NB4 (cell line): ENCODE measurements at regions not wholly inside any gene's neighbourhood (a gene's known extent, or its start where the extent isn't known, plus 50 kb on each side); places are given as distances from the start of the nearest gene placed in this dataset.

Experiments used
- DNase-seq: peaks from one replicate; pipeline ENCODE4 v3.0.0; 2010; ENCODE audit warnings: low read depth
- H3K4me3 ChIP-seq: one replicate; pipeline ENCODE4 v1.5.1; 2011; ENCODE audit warnings: mild to moderate bottlenecking, low read depth, low read length, moderate library complexity
- MYC ChIP-seq: IDR thresholded peaks from 2 replicates; pipeline ENCODE4 v1.6.1; 2011; ENCODE audit warnings: low read depth, low read length
- POLR2A ChIP-seq: IDR thresholded peaks from 2 replicates; pipeline ENCODE4 v1.6.1; 2011; ENCODE audit warnings: mild to moderate bottlenecking; ENCODE audit not compliant: insufficient read length; ENCODE audit errors: extremely low read depth
- TF ChIP-seq, protein P1 (sequence below): IDR thresholded peaks from 2 replicates; pipeline ENCODE4 v1.6.1; 2011; ENCODE audit warnings: low read depth, low read length
- TF ChIP-seq, protein P2 (sequence below): IDR thresholded peaks from one replicate; pipeline ENCODE4 v1.5.1; 2012; ENCODE audit warnings: low read depth, low read length

DNA sequence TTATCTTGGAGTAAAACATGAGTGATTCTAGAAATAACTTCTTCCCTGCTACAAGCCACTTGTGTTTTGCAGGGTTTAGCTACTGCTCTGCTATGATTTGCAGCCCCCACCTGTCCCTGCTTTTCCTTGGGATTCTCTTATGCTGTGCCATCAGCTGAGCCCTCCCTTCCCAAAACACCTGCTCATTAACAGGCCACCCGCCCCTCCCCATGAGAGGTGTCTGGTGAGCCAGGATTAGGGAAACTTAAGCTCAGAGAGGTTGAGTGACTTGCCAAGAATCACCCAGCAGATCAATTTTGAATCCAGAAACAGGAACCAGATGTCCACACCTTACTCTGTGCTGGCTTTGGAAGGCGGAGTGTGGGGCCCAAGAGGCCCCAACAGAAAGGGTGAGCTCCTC, 111.7 kb upstream of the CXCL14 start:
- no peak overlapping the region for H3K4me3 ChIP-seq
- DNase-seq = no peak
- TF ChIP-seq MYC (no peak), POLR2A (no peak)
- TF ChIP-seq, protein P1, sequence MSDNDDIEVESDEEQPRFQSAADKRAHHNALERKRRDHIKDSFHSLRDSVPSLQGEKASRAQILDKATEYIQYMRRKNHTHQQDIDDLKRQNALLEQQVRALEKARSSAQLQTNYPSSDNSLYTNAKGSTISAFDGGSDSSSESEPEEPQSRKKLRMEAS = no peak
- TF ChIP-seq, protein P2, sequence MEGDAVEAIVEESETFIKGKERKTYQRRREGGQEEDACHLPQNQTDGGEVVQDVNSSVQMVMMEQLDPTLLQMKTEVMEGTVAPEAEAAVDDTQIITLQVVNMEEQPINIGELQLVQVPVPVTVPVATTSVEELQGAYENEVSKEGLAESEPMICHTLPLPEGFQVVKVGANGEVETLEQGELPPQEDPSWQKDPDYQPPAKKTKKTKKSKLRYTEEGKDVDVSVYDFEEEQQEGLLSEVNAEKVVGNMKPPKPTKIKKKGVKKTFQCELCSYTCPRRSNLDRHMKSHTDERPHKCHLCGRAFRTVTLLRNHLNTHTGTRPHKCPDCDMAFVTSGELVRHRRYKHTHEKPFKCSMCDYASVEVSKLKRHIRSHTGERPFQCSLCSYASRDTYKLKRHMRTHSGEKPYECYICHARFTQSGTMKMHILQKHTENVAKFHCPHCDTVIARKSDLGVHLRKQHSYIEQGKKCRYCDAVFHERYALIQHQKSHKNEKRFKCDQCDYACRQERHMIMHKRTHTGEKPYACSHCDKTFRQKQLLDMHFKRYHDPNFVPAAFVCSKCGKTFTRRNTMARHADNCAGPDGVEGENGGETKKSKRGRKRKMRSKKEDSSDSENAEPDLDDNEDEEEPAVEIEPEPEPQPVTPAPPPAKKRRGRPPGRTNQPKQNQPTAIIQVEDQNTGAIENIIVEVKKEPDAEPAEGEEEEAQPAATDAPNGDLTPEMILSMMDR = no peak

DNA sequence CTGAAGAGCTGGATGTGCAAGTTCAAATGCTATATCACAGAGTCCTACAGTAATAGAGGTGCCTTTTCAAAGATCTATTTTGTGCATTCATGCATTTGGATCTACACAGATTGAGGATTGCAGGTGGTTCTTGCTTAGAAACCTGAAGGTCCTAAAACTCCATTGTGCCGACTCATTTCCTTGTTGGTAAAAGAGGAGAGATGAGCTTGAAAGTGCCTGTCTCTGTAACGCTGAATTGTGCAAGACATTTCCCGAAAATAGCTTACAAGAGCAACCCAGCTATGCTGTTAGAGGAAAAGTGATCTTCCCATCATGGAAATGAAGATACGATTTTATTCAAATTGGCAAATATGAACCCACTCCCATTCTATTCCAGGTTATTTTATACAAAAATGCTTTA, 110.7 kb upstream of the CXCL14 start:
- no peak for DNase-seq
- TF ChIP-seq, protein P2 = no peak
- TF ChIP-seq MYC = no peak
- H3K4me3 ChIP-seq = no peak overlapping the region

DNA sequence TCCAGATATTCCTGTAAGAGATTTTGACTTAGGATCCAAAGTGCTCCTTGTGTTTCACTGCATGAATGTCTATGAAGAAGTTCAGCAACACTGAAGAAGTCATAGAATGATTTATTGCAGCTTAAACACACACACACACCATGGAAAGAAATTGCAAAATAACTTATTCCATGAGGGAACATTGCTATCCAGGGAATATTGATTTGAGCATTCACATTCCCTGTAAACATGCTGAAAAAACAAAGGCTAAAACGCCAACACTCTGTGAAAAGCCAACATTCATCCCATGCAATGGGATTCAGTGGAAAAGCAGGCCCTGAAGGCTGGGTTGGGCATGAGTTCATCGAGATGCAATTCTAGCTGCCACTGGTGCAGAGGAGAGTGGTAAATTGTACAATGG, 109.6 kb upstream of the CXCL14 start:
- TF ChIP-seq POLR2A = no peak
- TF ChIP-seq, protein P2 = no peak
- no peak for TF ChIP-seq MYC
- TF ChIP-seq, protein P1 = no peak
- no peak overlapping the region for H3K4me3 ChIP-seq
- no peak for DNase-seq

DNA sequence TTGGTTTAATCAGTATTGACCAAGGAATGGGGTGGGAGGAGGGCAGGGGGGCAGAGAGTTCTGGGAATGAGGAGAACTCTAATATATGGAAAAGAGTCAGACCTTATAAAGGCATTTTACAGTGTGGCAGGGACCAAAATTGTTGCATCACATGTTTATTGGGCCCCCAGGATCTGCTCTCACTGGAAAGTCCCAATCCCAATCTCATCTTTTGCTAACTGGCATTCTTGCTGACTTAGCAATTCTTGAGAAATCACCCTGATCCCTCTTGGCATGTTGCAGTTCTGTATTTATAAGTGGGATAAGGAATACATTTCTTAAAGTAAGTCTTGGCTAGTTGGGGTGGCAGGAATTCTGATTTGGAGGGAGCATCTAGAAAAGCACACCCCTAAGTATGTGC, 104.4 kb upstream of the CXCL14 start:
- no peak for TF ChIP-seq MYC
- TF ChIP-seq, protein P1 = no peak
- TF ChIP-seq POLR2A = no peak
- TF ChIP-seq, protein P2 = no peak
- no peak for DNase-seq
- no peak overlapping the region for H3K4me3 ChIP-seq

DNA sequence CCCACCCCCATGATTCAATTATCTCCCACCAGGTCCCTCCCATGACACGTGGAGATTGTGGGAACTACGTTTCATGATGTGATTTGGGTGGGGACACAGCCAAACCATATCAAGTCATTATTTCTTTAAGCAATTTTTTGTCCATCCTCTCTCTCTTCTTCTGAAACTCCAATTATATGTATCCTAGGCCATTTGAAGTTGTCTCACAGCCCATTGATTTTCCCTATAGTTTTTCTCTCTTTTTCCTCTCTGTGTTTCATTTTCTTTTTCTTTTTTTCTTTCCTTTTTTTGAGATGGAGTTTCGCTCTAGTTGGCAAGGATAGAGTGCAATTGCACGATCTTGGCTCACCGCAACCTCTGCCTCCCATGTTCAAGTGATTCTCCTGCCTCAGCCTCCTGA, 101.9 kb upstream of the CXCL14 start:
- no peak overlapping the region for H3K4me3 ChIP-seq
- TF ChIP-seq MYC = no peak
- TF ChIP-seq, protein P1 = no peak
- no peak for TF ChIP-seq POLR2A
- TF ChIP-seq, protein P2 = no peak
- no peak for DNase-seq

DNA sequence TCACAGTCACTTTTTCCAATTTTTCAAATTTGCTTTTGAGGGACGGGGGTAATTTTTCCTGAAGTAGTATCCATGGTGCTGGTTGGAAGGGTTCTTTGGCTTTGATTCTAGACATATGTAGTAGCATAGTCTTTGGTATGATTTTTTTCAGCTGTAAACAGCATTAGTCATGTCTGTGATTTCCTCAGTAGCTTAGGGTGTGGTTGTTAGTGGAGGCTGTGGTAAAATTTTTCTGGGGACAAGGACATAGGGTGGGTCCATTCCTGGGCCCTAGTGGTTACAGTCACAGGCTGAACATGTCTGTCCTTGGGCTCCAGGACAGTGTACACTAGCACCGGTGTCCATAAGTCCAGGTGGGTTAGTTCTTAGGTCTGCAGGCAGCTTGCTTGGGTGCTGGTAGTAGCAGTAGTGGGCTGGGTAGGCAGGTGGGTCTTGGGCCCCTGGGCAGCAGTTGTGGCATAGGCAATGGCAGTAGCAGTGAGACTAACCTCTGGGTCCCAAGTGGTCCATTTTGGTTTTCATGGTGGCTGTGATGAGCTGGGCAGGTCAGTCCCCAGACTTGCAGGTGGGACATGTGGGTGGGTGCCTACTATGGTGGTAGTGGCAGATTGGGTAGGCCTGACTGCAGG, 100.0 kb upstream of the CXCL14 start:
- no peak for TF ChIP-seq MYC
- TF ChIP-seq, protein P1 = no peak
- TF ChIP-seq POLR2A = no peak
- TF ChIP-seq, protein P2 = no peak
- H3K4me3 ChIP-seq = no peak overlapping the region
- no peak for DNase-seq
